ENCODE measurements at regions not wholly inside any gene's neighbourhood (a gene's known extent, or its start where the extent isn't known, plus 50 kb on each side); places are given as distances from the start of the nearest gene placed in this dataset.

GRCh38 chr9:38298904-38299303 lies 93.6 kb upstream of the ALDH1B1 start:
- no peaks in the 10 kb centered on the region for H3K36me3 ChIP-seq (ENCODE audit: insufficient read depth, low read length)
- H3K79me2 ChIP-seq (ENCODE audit: insufficient read depth, low read length), result no peaks in the 10 kb centered on the region
- TF ChIP-seq EZH2 (IDR thresholded peaks at IDR 0.05; ENCODE audit: borderline replicate concordance, low read length) (no peak), CTCF (IDR thresholded peaks at IDR 0.05; ENCODE audit: low read length) (no peak)
- no peak overlapping the region for H3K27ac ChIP-seq (ENCODE audit: low read depth, low read length, poor library complexity, severe bottlenecking)
- no peaks in the 10 kb centered on the region for H3K9me3 ChIP-seq (ENCODE audit: low read length)
- no peak overlapping the region for H3K4me3 ChIP-seq (ENCODE audit: low read depth, low read length, poor library complexity, severe bottlenecking)
- H3K9ac ChIP-seq (ENCODE audit: low read length), result no peak overlapping the region
- no peaks in the 10 kb centered on the region for H3K9me2 ChIP-seq (ENCODE audit: low read depth, low read length)
- no peaks in the 10 kb centered on the region for H4K20me1 ChIP-seq (ENCODE audit: insufficient read depth, low read length)
- H3K27me3 ChIP-seq (ENCODE audit: insufficient read depth, low read length), result 0 out of 2 replicates have a peak, but pooled peaks cover 5% of the 10 kb centered on the region
- H3K4me2 ChIP-seq (ENCODE audit: low read length), result no peak overlapping the region
- no peaks in the 10 kb centered on the region for H3K4me1 ChIP-seq (ENCODE audit: insufficient read depth, low read length, severe bottlenecking)
- H3F3A ChIP-seq (ENCODE audit: insufficient read depth, low read length), result no peaks in the 10 kb centered on the region
- H2AFZ ChIP-seq (ENCODE audit: low read length), result no peak overlapping the region

- H3K4me2 ChIP-seq (ENCODE audit: low read length), result no peak overlapping the region
- H3K9ac ChIP-seq (ENCODE audit: low read length), result no peak overlapping the region
- no peaks in the 10 kb centered on the region for H3K9me2 ChIP-seq (ENCODE audit: low read depth, low read length)
- H3K4me1 ChIP-seq (ENCODE audit: insufficient read depth, low read length, severe bottlenecking), result no peaks in the 10 kb centered on the region
- H4K20me1 ChIP-seq (ENCODE audit: insufficient read depth, low read length), result no peaks in the 10 kb centered on the region
- no peaks in the 10 kb centered on the region for H3K36me3 ChIP-seq (ENCODE audit: insufficient read depth, low read length)
- no peaks in the 10 kb centered on the region for H3K79me2 ChIP-seq (ENCODE audit: insufficient read depth, low read length)
- TF ChIP-seq EZH2 (IDR thresholded peaks at IDR 0.05; ENCODE audit: borderline replicate concordance, low read length) (no peak), CTCF (IDR thresholded peaks at IDR 0.05; ENCODE audit: low read length) (no peak)
- H3K27ac ChIP-seq (ENCODE audit: low read depth, low read length, poor library complexity, severe bottlenecking), result no peak overlapping the region
- H3K9me3 ChIP-seq (ENCODE audit: low read length), result no peaks in the 10 kb centered on the region
- H3K4me3 ChIP-seq (ENCODE audit: low read depth, low read length, poor library complexity, severe bottlenecking), result no peak overlapping the region
- H3K27me3 ChIP-seq (ENCODE audit: insufficient read depth, low read length), result 0 out of 2 replicates have a peak, but pooled peaks cover 5% of the 10 kb centered on the region
- H3F3A ChIP-seq (ENCODE audit: insufficient read depth, low read length), result no peaks in the 10 kb centered on the region
- no peak overlapping the region for H2AFZ ChIP-seq (ENCODE audit: low read length)
Measured at GRCh38 chr9:38298503-38298902, 94.0 kb upstream of the ALDH1B1 start.

GRCh38 chr9:38296807-38297206 lies 95.7 kb upstream of the ALDH1B1 start:
- Histone ChIP-seq H3K27me3 (ENCODE audit: insufficient read depth, low read length) (0 out of 2 replicates have a peak, but pooled peaks cover 5% of the 10 kb centered on the region), H3K27ac (ENCODE audit: low read depth, low read length, poor library complexity, severe bottlenecking) (no peak overlapping the region), H2AFZ (ENCODE audit: low read length) (no peak overlapping the region), H3K4me2 (ENCODE audit: low read length) (no peak overlapping the region), H3K9ac (ENCODE audit: low read length) (no peak overlapping the region), H3K36me3 (ENCODE audit: insufficient read depth, low read length) (no peaks in the 10 kb centered on the region), H3K9me3 (ENCODE audit: low read length) (no peaks in the 10 kb centered on the region), H3K4me3 (ENCODE audit: low read depth, low read length, poor library complexity, severe bottlenecking) (no peak overlapping the region), H4K20me1 (ENCODE audit: insufficient read depth, low read length) (no peaks in the 10 kb centered on the region), H3K9me2 (ENCODE audit: low read depth, low read length) (no peaks in the 10 kb centered on the region), H3F3A (ENCODE audit: insufficient read depth, low read length) (no peaks in the 10 kb centered on the region), H3K79me2 (ENCODE audit: insufficient read depth, low read length) (no peaks in the 10 kb centered on the region), H3K4me1 (ENCODE audit: insufficient read depth, low read length, severe bottlenecking) (no peaks in the 10 kb centered on the region)
- TF ChIP-seq EZH2 (IDR thresholded peaks at IDR 0.05; ENCODE audit: borderline replicate concordance, low read length), result no peak
- TF ChIP-seq CTCF (IDR thresholded peaks at IDR 0.05; ENCODE audit: low read length), result no peak

Measured in OCI-LY1 (cell line).